H1 (cell line): ENCODE measurements at regions not wholly inside any gene's neighbourhood (a gene's known extent, or its start where the extent isn't known, plus 50 kb on each side); places are given as distances from the start of the nearest gene placed in this dataset.

Experiments used
- BACH1 ChIP-seq: IDR thresholded peaks from 2 replicates; pipeline ENCODE4 v1.6.1; 2012; ENCODE audit warnings: low read length, improper control_type of control experiment
- HDAC6 ChIP-seq: IDR thresholded peaks from one replicate; pipeline ENCODE4 v1.7.1; 2012; ENCODE audit warnings: low read depth, mild to moderate bottlenecking, inconsistent platforms, low read length, moderate library complexity
- RXRA ChIP-seq: IDR thresholded peaks from 2 replicates; pipeline ENCODE4 v1.6.1; 2011; ENCODE audit warnings: low read depth, mild to moderate bottlenecking, low read length, moderate library complexity; ENCODE audit not compliant: insufficient read depth
- TBP ChIP-seq: IDR thresholded peaks from 2 replicates; pipeline ENCODE4 v1.6.1; 2011; ENCODE audit warnings: low read depth, low read length, improper control_type of control experiment
- TCF12 ChIP-seq: IDR thresholded peaks from 2 replicates; pipeline ENCODE4 v1.6.1; 2011; ENCODE audit warnings: low read depth, mild to moderate bottlenecking, low read length
- TEAD4 ChIP-seq: IDR thresholded peaks from 2 replicates; pipeline ENCODE4 v1.6.1; 2012; ENCODE audit warnings: low read depth, low read length, inconsistent platforms, mixed read lengths
- TF ChIP-seq, protein P1 (sequence below): IDR thresholded peaks from 2 replicates; pipeline ENCODE4 v1.6.1; 2012; ENCODE audit warnings: low read length, inconsistent platforms

DNA sequence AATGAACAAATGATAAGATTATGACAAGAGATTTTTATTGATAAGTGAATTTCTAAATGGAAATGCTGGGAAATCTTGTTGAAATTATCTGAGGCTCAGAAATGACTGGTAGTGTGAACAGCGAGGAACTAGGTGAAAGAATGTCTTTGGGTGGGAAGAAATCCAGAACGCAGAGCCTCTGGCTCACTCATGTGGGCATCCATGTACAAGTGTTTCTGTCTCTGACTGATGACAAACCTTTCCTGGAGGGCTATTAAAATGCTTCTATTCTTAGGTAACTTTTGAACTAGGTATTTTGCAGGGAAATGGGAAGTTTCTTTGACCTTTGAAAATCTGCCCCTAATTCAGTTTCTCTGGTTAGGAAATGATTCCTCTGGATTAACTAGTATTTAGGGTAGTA, 598.6 kb downstream of the SLC4A3 start (continued):
- TF ChIP-seq, protein P1, sequence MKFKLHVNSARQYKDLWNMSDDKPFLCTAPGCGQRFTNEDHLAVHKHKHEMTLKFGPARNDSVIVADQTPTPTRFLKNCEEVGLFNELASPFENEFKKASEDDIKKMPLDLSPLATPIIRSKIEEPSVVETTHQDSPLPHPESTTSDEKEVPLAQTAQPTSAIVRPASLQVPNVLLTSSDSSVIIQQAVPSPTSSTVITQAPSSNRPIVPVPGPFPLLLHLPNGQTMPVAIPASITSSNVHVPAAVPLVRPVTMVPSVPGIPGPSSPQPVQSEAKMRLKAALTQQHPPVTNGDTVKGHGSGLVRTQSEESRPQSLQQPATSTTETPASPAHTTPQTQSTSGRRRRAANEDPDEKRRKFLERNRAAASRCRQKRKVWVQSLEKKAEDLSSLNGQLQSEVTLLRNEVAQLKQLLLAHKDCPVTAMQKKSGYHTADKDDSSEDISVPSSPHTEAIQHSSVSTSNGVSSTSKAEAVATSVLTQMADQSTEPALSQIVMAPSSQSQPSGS = no peak
- TF ChIP-seq TBP (no peak), RXRA (no peak), HDAC6 (no peak), BACH1 (no peak), TCF12 (no peak), TEAD4 (no peak)
